ENCODE measurements at regions not wholly inside any gene's neighbourhood (a gene's known extent, or its start where the extent isn't known, plus 50 kb on each side); places are given as distances from the start of the nearest gene placed in this dataset.

GRCh38 chr18:71079606-71080005 lies 790.8 kb downstream of the SOCS6 start:
- TF ChIP-seq POLR2A (IDR thresholded peaks at IDR 0.05) (no peak), EP300 (IDR thresholded peaks at IDR 0.05) (no peak)
- TF ChIP-seq, protein P1, sequence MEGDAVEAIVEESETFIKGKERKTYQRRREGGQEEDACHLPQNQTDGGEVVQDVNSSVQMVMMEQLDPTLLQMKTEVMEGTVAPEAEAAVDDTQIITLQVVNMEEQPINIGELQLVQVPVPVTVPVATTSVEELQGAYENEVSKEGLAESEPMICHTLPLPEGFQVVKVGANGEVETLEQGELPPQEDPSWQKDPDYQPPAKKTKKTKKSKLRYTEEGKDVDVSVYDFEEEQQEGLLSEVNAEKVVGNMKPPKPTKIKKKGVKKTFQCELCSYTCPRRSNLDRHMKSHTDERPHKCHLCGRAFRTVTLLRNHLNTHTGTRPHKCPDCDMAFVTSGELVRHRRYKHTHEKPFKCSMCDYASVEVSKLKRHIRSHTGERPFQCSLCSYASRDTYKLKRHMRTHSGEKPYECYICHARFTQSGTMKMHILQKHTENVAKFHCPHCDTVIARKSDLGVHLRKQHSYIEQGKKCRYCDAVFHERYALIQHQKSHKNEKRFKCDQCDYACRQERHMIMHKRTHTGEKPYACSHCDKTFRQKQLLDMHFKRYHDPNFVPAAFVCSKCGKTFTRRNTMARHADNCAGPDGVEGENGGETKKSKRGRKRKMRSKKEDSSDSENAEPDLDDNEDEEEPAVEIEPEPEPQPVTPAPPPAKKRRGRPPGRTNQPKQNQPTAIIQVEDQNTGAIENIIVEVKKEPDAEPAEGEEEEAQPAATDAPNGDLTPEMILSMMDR (IDR thresholded peaks at IDR 0.05): no peak

All from tibial nerve (tissue), 4 donors.